Naive thymus-derived CD8-positive, alpha-beta T cell (primary cell): ENCODE measurements at regions not wholly inside any gene's neighbourhood (a gene's known extent, or its start where the extent isn't known, plus 50 kb on each side); places are given as distances from the start of the nearest gene placed in this dataset.
"Not testable (repeated sequence)": the region's sequence is repeated elsewhere in the genome, so short reads cannot be mapped to it uniquely, and the experiment has no call there.

Experiments
- ATAC-seq, 2 donors: fragments of 150-1000 bp; cut with Tn5 transposase in 1 of 2; sonication (Bioruptor Pico), chemical (Tn5 transposase) in 1 of 2; 1 replicate in 1 of 2; 2 replicates in 1 of 2; pipeline ENCODE4 v1.10.0; 2021; ENCODE audit warnings: mild to moderate bottlenecking in 2 of 2, moderate library complexity in 2 of 2
- POLR2A ChIA-PET: fragments of 350-600 bp; sonication (Branson Sonifier 250); formaldehyde crosslinking; loops from one replicate; lab custom pipeline; 2021; ENCODE audit warnings: antibody characterized with exemption; lab: Charles Lee
- DNase-seq, 10 donors: peaks; one replicate each; pipeline versions ENCODE4 v3.0.0 to v3.0.0-alpha.2; 2020 to 2022
- H3K27ac Mint-ChIP-seq, 10 donors: one replicate each; pipeline ENCODE4 v1.8.0; 2020 to 2022; ENCODE audit warnings: mild to moderate bottlenecking in 10 of 10, mixed read lengths in 10 of 10, moderate library complexity in 4 of 10, inconsistent platforms in 1 of 10
- H3K27me3 Mint-ChIP-seq, 5 donors: one replicate each; pipeline ENCODE4 v1.8.0; 2021 to 2022; ENCODE audit warnings: mixed read lengths in 5 of 5
- H3K36me3 Mint-ChIP-seq, 3 donors: one replicate each; pipeline ENCODE4 v1.8.0; 2020 to 2022; ENCODE audit warnings: mixed read lengths in 3 of 3, mild to moderate bottlenecking in 2 of 3, inconsistent platforms in 1 of 3
- H3K4me1 Mint-ChIP-seq, 4 donors: one replicate each; pipeline ENCODE4 v1.8.0; 2021 to 2022; ENCODE audit warnings: mixed read lengths in 4 of 4
- H3K4me3 Mint-ChIP-seq, 10 donors: one replicate each; pipeline ENCODE4 v1.8.0; 2020 to 2022; ENCODE audit warnings: mild to moderate bottlenecking in 10 of 10, mixed read lengths in 10 of 10, moderate library complexity in 6 of 10, inconsistent platforms in 1 of 10
- H3K9me3 Mint-ChIP-seq, 9 donors: one replicate each; pipeline ENCODE4 v1.8.0; 2020 to 2022; ENCODE audit warnings: mixed read lengths in 9 of 9, mild to moderate bottlenecking in 3 of 9, inconsistent platforms in 1 of 9, moderate library complexity in 1 of 9

DNA sequence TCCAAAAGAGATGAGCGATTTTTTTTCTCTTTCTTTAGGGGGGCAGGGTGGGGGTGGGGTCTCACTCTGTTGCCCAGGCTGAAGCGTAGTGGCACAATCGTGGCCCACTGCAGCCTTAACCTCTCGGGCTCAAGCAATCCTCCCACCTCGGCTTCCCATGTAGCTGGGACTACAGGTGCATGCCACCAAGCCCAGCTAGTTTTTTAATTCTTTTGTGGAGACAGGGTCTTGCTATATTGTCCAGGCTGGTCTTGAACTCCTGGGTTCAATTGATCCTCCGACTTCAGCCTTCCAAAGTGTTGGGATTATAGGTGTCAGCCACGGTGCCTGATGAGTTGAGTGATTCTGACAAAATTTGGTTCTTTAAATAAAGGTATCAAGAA is 127.0 kb downstream of the ARRDC3 start:
- H3K4me3 Mint-ChIP-seq: no peak overlapping the region
- POLR2A ChIA-PET: no interaction called here
- H3K9me3 Mint-ChIP-seq: peaks cover 0 to 4% (median 0%) of the 10 kb centered on the region in 9 donors
- H3K27me3 Mint-ChIP-seq: peaks cover 0 to 5% (median 0%) of the 10 kb centered on the region in 5 donors
- ATAC-seq (no peak), DNase-seq (no peak)
- H3K27ac Mint-ChIP-seq: no peak overlapping the region
- peaks cover 0 to 4% (median 0%) of the 10 kb centered on the region in 3 donors for H3K36me3 Mint-ChIP-seq
- H3K4me1 Mint-ChIP-seq: no peaks in the 10 kb centered on the region

DNA sequence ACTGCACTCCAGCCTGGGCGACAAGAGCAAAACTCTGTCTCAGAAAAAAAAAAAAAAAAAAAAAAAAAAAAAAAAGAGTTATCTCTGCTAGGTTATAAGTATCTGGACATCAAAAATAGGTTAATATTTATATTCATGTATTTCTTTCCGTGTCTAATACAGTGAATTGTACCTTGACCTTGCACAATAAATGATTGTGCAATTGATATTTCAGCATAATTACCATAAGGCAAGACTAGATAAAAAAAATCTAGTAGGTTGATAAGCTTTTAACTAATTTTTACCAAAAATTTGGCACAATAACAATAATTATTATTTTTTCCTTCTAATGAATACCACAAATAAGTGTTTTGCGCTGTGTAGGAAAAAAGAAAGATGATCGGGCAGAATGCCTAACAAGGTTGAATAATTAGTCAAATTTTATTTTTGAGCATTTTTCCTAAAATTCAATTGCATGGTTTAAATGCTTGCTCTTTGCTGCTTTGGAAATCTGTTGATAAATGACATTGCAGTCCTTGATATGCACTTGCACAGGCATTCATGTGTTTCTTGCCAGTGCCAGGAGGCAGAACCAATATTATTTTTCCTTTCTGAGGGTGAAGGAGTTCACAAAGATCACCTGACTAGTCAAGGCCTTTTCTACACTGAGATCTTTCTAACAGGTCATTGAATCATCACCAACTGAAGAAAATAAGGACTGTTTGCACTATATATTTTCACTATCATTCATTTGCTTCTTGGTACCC is 127.5 kb downstream of the ARRDC3 start:
- POLR2A ChIA-PET: no interaction called here
- H3K4me1 Mint-ChIP-seq: no peaks in the 10 kb centered on the region
- H3K36me3 Mint-ChIP-seq: peaks cover 0 to 4% (median 0%) of the 10 kb centered on the region in 3 donors
- H3K27ac Mint-ChIP-seq: no peak overlapping the region
- DNase-seq: no peak
- no peak for ATAC-seq
- peaks cover 0 to 4% (median 0%) of the 10 kb centered on the region in 9 donors for H3K9me3 Mint-ChIP-seq
- peaks cover 0 to 5% (median 0%) of the 10 kb centered on the region in 5 donors for H3K27me3 Mint-ChIP-seq
- no peak overlapping the region for H3K4me3 Mint-ChIP-seq

DNA sequence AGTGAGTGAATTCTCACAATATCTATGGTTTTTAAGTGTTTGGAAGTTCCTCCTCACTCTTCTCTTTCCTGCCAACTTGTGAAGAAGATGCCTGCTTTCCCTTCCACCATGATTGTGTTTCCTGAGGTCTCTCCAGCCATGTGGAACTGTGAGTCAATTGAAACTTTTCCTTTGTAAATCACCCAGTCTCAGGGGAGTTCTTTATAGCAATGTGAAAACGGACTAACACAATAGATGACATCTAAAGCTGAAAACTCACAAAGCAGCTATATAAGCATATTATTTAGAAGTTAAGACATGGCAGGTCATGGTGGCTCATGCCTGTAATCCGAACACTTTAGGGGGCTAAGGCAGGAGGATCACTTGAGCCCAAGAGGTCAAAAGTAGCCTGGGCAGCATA is 130.2 kb downstream of the ARRDC3 start:
- ATAC-seq: no peak
- DNase-seq: no peak
- Mint-ChIP-seq H3K9me3 (peaks cover 0 to 15% (median 3%) of the 10 kb centered on the region in 9 donors), H3K27ac (peak overlapping the region in 1 of 10 donors; percentile 7), H3K27me3 (peaks cover 0 to 2% (median 0%) of the 10 kb centered on the region in 5 donors), H3K4me1 (no peaks in the 10 kb centered on the region), H3K4me3 (no peak overlapping the region), H3K36me3 (peaks cover 0 to 10% (median 3%) of the 10 kb centered on the region in 3 donors)
- POLR2A ChIA-PET: no interaction called here

DNA sequence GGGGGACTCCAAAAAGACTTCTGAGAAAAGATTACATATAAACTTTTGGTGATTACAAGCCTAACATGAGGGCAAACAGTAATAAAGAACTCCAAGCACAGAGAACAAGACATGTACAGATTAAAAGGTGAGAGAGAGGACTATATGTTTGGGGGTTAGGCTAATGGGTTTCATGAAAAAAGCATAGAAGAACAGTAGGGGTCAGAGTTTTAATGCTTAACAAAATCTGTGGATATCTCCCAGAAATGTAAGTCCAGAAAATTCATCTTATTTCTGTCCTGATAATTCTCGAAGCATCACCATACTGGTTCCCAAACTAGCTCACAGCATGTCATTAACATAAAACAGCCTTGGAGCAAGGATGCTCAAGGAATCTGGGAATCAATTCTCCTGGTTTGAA is 137.2 kb downstream of the ARRDC3 start:
- Mint-ChIP-seq H3K4me1 (peaks cover 0 to 4% (median 0%) of the 10 kb centered on the region in 4 donors), H3K27me3 (peaks cover 0 to 2% (median 0%) of the 10 kb centered on the region in 5 donors), H3K9me3 (peaks cover 6 to 32% (median 16%) of the 10 kb centered on the region in 9 donors), H3K36me3 (peaks cover 0 to 24% (median 16%) of the 10 kb centered on the region in 3 donors), H3K27ac (no peak overlapping the region), H3K4me3 (no peak overlapping the region)
- no peak for DNase-seq
- POLR2A ChIA-PET: interaction anchor here (2.2 kb wide), 1 partner anchor 137 kb away, joined by 4 read pairs; the partner anchor contains the start of gene ARRDC3
- ATAC-seq: no peak

DNA sequence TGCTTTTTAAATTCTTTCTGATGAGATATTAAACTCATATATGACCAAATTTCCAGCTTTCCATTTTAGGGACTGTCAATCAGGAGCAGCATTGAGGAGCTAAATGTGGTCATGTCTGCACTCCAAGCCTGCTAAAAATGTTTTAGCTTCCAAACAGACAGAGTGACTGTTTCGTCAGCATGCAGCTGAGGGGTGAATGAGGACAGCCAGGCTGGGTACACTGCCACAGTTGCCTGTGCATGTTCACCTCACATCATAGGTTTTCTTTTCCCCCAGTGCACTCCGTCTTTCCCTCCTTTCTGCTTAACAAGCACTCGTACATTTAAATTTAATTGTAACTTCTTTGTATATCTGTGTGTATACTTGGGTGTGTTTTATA is 138.1 kb downstream of the ARRDC3 start:
- Mint-ChIP-seq H3K27ac (no peak overlapping the region), H3K4me1 (peaks cover 0 to 4% (median 0%) of the 10 kb centered on the region in 4 donors), H3K36me3 (peaks cover 0 to 22% (median 14%) of the 10 kb centered on the region in 3 donors), H3K4me3 (no peak overlapping the region), H3K9me3 (peaks cover 6 to 27% (median 14%) of the 10 kb centered on the region in 9 donors), H3K27me3 (peaks cover 0 to 2% (median 0%) of the 10 kb centered on the region in 5 donors)
- POLR2A ChIA-PET: interaction anchor here (1.0 kb wide), 1 partner anchor 135 kb away, joined by 3 read pairs; no protein-coding TSS in a partner anchor
- ATAC-seq: no peak
- DNase-seq: no peak

DNA sequence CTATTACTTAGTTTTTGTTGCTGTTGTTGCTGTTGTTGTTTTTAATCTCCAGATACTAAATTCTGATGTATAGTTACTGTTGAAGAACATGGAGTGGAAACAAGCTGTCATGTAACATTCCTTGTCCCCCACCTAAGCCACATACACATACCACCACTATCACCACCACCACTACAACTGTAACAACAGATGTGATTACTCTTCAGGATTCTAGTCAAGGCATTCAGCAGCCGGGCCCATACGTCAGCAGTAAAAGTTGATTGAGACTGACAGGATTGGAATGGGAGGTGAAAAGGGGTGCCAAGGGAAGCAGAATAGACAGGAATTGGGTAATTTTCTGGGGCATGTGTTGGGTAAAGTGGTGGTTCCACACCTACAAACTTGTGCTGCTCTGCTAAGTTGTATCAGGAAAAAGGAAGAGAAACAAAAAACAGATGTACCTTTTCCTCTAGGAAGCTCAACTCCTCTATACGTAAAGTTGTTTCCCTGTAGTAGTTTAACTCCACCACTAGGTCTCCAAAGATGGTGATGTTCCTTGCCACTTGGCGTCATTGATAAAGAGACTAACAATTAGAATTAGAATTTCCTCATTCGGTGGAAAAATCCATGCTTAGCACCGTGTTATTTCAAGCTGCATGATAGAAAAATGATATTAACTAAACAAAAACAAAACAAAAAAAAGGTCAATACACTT is 138.6 kb downstream of the ARRDC3 start:
- Mint-ChIP-seq H3K27me3 (peaks cover 0 to 2% (median 0%) of the 10 kb centered on the region in 5 donors), H3K36me3 (peaks cover 0 to 18% (median 13%) of the 10 kb centered on the region in 3 donors), H3K27ac (no peak overlapping the region), H3K9me3 (peaks cover 5 to 21% (median 14%) of the 10 kb centered on the region in 9 donors), H3K4me1 (peaks cover 0 to 4% (median 0%) of the 10 kb centered on the region in 4 donors), H3K4me3 (no peak overlapping the region)
- DNase-seq: no peak
- no peak for ATAC-seq
- POLR2A ChIA-PET: interaction anchor here (1.0 kb wide), 1 partner anchor 135 kb away, joined by 3 read pairs; no protein-coding TSS in a partner anchor

DNA sequence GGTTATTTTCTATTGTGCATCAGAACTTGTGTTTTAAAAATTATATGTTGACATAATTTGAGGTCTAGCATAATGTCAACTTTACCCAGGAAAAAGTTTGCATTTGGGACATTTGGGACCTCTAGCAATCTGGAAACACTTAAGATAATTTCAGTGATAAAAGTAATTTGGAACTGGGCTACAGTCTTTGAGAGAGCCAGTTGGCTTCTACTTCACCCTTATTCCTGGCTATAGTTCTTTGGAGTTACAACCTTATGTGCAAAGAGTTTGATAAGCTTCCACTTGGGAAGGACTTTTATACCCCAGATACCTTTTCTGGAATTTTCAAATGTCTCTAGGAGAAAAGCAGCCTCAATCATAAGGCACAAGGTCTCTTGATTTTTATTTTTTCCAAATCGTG is 139.3 kb downstream of the ARRDC3 start:
- Mint-ChIP-seq H3K4me3 (no peak overlapping the region), H3K27me3 (peaks cover 0 to 2% (median 0%) of the 10 kb centered on the region in 5 donors), H3K4me1 (peaks cover 0 to 4% (median 0%) of the 10 kb centered on the region in 4 donors), H3K9me3 (peaks cover 3 to 21% (median 13%) of the 10 kb centered on the region in 9 donors), H3K36me3 (peaks cover 0 to 18% (median 13%) of the 10 kb centered on the region in 3 donors), H3K27ac (no peak overlapping the region)
- DNase-seq (no peak), ATAC-seq (no peak)
- POLR2A ChIA-PET: no interaction called here

DNA sequence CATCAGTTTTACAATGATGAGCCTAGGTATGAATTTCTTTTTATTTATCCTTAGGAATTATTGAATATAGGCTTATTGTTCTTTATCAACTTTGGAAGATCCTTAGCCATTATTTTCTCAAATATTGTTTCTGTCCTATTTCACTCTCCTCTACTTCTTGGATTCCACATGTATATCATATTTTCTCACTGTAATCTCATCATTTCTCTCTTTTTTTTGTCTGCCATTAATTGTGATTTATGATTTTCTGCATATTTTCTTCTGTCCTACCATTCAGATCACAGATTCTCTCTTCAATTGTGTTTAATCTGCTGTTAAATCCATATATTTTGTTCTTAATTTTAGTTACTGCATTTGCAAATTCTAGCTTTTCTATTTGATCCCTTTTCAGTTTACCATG is 139.8 kb downstream of the ARRDC3 start:
- Mint-ChIP-seq H3K9me3 (peaks cover 3 to 21% (median 13%) of the 10 kb centered on the region in 9 donors), H3K4me3 (no peak overlapping the region), H3K27ac (no peak overlapping the region), H3K27me3 (peaks cover 0 to 2% (median 0%) of the 10 kb centered on the region in 5 donors), H3K36me3 (peaks cover 0 to 18% (median 13%) of the 10 kb centered on the region in 3 donors), H3K4me1 (peaks cover 0 to 4% (median 0%) of the 10 kb centered on the region in 4 donors)
- ATAC-seq: no peak
- no peak for DNase-seq
- POLR2A ChIA-PET: no interaction called here

DNA sequence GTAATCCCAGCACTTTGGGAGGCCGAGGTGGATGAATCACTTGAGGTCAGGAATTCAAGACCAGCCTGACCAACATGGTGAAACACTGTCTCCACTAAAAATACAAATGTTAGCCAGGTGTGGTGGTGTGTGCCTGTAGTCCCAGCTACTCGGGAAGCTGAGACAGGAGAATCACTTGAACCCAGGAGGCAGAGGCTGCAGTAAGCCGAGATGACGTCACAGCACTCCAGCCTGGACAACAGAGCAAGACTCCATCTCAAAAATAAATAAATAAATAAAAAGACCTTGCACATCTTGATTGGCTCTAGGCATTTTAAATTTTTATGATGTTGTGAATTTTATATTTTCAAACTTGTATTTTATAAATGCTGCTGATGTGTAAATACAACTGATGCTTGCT is 141.7 kb downstream of the ARRDC3 start:
- peaks cover 0 to 18% (median 13%) of the 10 kb centered on the region in 3 donors for H3K36me3 Mint-ChIP-seq
- POLR2A ChIA-PET, ATAC-seq, H3K27me3 Mint-ChIP-seq, H3K27ac Mint-ChIP-seq, H3K4me1 Mint-ChIP-seq, H3K4me3 Mint-ChIP-seq, DNase-seq: not testable (repeated sequence)
- peaks cover 3 to 21% (median 13%) of the 10 kb centered on the region in 9 donors for H3K9me3 Mint-ChIP-seq

DNA sequence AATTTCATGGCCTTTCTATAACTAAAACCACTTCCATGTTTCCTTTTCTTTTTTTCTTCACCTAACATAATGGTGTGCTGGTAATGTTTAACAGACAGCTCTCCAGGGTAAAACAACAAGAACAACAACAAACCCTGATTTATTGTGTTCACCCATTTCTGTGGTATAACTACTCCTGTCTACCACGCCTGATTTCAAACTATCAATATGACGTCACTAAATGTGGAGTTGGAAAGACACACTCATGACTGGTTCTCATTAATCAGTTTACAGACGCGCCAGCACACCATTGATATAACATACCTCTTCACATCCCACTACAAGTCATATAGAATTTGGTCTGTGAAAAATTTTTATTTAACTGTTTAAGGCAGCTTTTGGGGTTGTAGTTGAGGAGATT is 142.9 kb downstream of the ARRDC3 start:
- no peak for DNase-seq
- Mint-ChIP-seq H3K27ac (no peak overlapping the region), H3K4me1 (peaks cover 0 to 4% (median 0%) of the 10 kb centered on the region in 4 donors), H3K27me3 (peaks cover 0 to 2% (median 0%) of the 10 kb centered on the region in 5 donors), H3K36me3 (peaks cover 0 to 18% (median 13%) of the 10 kb centered on the region in 3 donors), H3K9me3 (peaks cover 3 to 21% (median 13%) of the 10 kb centered on the region in 9 donors), H3K4me3 (no peak overlapping the region)
- no peak for ATAC-seq
- POLR2A ChIA-PET: no interaction called here

DNA sequence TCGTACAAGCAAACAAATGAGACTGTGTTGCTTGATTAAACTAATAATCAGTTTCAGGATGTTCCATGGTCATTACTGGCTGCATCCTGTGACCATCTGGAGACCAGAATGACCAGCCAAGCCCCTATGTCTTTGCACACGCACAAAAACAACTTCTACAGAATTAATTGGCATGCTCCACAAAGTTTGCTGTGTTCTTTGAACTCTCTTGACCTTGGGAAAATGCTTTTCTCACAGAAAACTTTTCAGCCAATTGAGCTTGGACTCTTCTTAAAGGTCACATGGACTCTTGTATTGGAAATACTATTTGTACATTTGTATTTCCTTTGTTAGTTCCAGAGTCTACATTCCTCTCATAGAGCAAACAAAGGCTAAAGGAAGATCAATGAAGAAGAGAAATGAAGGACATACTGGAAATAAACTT is 147.8 kb downstream of the ARRDC3 start:
- H3K9me3 Mint-ChIP-seq: peaks cover 0 to 5% (median 0%) of the 10 kb centered on the region in 9 donors
- no peaks in the 10 kb centered on the region for H3K4me1 Mint-ChIP-seq
- peaks cover 0 to 2% (median 0%) of the 10 kb centered on the region in 5 donors for H3K27me3 Mint-ChIP-seq
- H3K27ac Mint-ChIP-seq: no peak overlapping the region
- DNase-seq (no peak), ATAC-seq (no peak)
- H3K4me3 Mint-ChIP-seq: no peak overlapping the region
- no peaks in the 10 kb centered on the region for H3K36me3 Mint-ChIP-seq
- POLR2A ChIA-PET: interaction anchor here (0.7 kb wide), 1 partner anchor 148 kb away, joined by 3 read pairs; no protein-coding TSS in a partner anchor

DNA sequence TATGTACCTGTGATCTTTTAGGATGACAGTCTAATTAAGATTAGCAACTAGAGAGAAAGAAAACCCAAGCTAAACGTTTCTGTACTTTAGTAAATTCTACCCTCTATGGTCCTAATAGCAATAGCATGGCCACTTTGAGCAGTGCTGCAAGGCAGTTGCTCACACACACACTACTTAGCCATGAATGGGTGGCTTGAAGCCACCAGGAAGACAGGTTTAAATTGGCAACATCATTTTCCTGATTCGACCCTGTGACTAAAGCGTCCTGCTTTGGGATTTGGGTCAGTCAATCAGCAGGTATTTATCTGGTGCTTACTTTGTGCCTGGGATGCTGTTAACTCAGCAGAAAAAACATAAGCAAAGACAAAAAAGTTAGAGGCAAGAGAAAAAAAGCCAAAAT is 150.6 kb downstream of the ARRDC3 start:
- no peak overlapping the region for H3K27ac Mint-ChIP-seq
- POLR2A ChIA-PET: interaction anchor here (1.8 to 3.0 kb wide), 2 partner anchors 151 to 153 kb away, joined by 6 to 10 read pairs; partner anchors contain the start of gene ARRDC3
- peaks cover 0 to 12% (median 12%) of the 10 kb centered on the region in 3 donors for H3K36me3 Mint-ChIP-seq
- H3K9me3 Mint-ChIP-seq: peaks cover 0 to 20% (median 0%) of the 10 kb centered on the region in 9 donors
- no peaks in the 10 kb centered on the region for H3K4me1 Mint-ChIP-seq
- peaks cover 0 to 5% (median 0%) of the 10 kb centered on the region in 5 donors for H3K27me3 Mint-ChIP-seq
- DNase-seq: no peak
- H3K4me3 Mint-ChIP-seq: no peak overlapping the region
- ATAC-seq: no peak
